ENCODE measurements at regions not wholly inside any gene's neighbourhood (a gene's known extent, or its start where the extent isn't known, plus 50 kb on each side); places are given as distances from the start of the nearest gene placed in this dataset.

DNA sequence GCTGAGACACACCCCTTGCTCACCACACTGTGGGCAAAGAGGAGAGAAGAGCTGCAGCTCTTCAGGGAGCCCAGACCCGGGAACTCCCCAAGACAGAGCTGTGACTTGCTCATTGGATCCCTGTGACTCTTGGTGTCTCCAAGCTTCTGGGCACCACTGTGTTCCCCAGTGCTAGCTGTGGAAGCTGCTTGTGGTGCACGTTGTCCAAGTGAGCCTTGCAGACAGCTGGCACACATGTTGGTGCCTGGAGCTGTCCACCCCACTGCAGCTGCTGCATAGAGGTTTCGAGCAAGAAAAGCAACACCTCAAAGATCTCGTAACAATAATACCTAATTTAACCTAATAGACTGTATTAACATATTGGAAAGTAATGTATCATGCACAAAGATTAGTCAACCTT is 1089.3 kb downstream of the PCDH18 start:
- DNase-seq (ENCODE audit: extremely low spot score) = no peak
- ChIA-PET POLR2A (no interaction called here), CTCF (no interaction called here)
- TF ChIP-seq, protein P1, sequence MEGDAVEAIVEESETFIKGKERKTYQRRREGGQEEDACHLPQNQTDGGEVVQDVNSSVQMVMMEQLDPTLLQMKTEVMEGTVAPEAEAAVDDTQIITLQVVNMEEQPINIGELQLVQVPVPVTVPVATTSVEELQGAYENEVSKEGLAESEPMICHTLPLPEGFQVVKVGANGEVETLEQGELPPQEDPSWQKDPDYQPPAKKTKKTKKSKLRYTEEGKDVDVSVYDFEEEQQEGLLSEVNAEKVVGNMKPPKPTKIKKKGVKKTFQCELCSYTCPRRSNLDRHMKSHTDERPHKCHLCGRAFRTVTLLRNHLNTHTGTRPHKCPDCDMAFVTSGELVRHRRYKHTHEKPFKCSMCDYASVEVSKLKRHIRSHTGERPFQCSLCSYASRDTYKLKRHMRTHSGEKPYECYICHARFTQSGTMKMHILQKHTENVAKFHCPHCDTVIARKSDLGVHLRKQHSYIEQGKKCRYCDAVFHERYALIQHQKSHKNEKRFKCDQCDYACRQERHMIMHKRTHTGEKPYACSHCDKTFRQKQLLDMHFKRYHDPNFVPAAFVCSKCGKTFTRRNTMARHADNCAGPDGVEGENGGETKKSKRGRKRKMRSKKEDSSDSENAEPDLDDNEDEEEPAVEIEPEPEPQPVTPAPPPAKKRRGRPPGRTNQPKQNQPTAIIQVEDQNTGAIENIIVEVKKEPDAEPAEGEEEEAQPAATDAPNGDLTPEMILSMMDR (IDR thresholded peaks at IDR 0.05; ENCODE audit: control extremely low read depth, extremely low read depth, low read depth, missing control alignments) = no peak

DNA sequence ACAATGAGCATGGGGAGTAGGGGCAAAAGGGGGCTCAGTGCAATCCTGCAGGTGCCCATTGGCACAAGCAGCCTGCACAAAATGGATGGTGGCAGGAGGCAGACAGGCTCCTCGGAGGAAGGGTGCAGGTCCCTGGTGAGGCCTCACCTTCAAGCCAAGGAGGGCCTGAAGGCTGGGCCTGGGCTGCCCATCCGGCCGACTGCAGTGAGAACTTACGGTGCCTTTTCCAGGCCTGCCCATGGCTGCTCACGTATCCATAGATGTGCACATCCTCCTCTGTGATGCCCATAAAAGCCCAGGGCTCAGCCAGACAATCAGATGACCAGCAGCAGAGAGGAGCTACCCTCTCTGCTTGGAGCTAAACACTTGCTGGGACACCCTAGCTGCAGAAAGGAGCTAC is 1089.8 kb downstream of the PCDH18 start:
- DNase-seq (ENCODE audit: extremely low spot score) = no peak
- POLR2A ChIA-PET = no interaction called here
- CTCF ChIA-PET = no interaction called here
- TF ChIP-seq, protein P1 (IDR thresholded peaks at IDR 0.05; ENCODE audit: control extremely low read depth, extremely low read depth, low read depth, missing control alignments) = no peak

DNA sequence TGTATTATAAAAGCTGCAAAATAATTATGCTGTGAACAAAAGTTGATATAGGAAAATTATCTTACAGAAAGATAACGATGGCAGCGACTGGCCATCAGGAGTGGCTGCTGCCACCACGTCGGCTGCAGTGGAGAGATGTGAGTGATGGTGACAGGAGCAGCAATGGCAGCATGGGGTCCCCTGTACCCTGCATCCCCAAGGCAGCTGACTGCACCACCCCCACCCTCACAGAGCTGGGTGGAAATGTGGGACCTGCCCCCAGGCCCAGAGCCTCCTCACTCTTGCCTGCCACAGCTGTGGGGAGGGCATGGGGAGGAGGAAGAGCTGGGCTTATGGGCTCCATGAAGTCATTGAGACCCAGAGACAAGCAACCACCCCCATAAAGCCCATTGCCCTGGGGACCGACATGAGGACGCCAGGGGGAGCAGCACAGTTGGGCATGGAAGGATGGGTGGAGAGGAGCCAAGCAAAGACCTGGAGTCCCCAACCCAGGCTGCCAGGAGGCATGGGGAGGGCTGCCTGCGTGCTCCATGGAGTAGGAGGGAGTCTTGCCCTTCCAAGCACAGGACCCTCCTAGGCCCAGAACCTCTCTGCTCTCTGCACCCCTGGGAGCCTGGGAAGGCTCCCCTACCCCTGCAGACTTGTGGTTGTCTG is 1090.5 kb downstream of the PCDH18 start:
- POLR2A ChIA-PET = no interaction called here
- DNase-seq (ENCODE audit: extremely low spot score) = no peak
- CTCF ChIA-PET = no interaction called here
- TF ChIP-seq, protein P1 (IDR thresholded peaks at IDR 0.05; ENCODE audit: control extremely low read depth, extremely low read depth, low read depth, missing control alignments) = no peak

DNA sequence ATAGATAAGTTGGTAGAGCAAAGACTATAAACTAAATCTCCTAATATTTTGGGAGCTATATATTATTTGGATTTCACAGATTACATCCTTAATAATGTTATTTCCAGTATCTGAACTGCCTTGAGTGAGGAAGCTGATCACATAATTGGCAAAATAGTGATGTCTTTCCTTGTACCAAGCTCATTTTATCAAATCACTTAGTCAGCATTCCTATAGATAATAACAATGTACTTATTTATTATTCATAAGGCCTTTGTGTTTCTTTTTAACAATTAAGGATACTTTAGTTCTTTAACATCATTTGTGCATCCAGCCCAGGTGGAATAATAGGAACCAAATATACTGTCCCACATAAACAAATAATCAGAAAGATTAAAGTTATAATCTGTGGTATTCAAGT is 1093.6 kb downstream of the PCDH18 start:
- CTCF ChIA-PET = no interaction called here
- POLR2A ChIA-PET = no interaction called here
- DNase-seq (ENCODE audit: extremely low spot score) = no peak
- TF ChIP-seq, protein P1 (IDR thresholded peaks at IDR 0.05; ENCODE audit: control extremely low read depth, extremely low read depth, low read depth, missing control alignments) = no peak

DNA sequence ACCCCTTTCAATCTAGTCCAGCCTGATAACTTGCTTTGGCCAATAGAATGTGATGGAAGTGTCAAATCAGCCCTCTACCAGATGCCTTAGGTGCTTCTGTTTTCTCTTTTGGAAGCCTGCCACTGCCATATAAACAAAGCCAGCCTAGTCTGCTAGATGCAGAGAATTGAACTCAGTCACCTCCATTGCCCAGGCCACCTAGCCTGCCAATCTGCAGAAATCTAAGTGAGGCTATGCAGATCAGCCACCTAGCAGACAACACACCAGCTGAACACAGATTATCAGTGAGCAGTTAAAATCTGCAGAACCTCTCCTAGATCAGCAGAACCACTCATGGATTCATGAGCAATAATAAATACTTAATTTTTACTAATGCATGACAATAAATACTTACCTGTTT is 1108.2 kb downstream of the PCDH18 start:
- POLR2A ChIA-PET = no interaction called here
- DNase-seq (ENCODE audit: extremely low spot score) = no peak
- CTCF ChIA-PET = no interaction called here
- TF ChIP-seq, protein P1 (IDR thresholded peaks at IDR 0.05; ENCODE audit: control extremely low read depth, extremely low read depth, low read depth, missing control alignments) = no peak

DNA sequence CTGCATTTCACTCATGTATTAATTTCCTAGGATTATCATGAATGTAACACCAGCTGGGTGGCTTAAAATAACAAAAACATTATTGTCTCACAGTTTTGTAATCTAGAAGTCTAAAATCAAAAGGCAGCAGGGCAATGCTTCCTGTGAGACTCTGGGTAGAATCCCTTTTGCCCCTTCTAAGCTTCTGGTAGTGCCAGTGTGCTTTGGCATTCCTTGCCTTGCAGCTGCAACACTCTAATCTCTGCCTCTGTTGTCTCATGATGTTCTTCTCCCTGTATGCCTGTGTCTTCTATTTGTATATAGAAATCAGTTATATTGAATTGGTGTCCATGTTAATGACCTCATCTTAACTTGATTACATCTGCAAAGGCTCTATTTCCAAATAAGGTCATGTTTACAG is 1117.3 kb downstream of the PCDH18 start:
- CTCF ChIA-PET = interaction anchor here (1.4 kb wide), 1 partner anchor 68 kb away, joined by 3 read pairs; no protein-coding TSS in a partner anchor
- TF ChIP-seq, protein P1 (IDR thresholded peaks at IDR 0.05; ENCODE audit: control extremely low read depth, extremely low read depth, low read depth, missing control alignments) = no peak
- no peak for DNase-seq (ENCODE audit: extremely low spot score)
- POLR2A ChIA-PET = no interaction called here

DNA sequence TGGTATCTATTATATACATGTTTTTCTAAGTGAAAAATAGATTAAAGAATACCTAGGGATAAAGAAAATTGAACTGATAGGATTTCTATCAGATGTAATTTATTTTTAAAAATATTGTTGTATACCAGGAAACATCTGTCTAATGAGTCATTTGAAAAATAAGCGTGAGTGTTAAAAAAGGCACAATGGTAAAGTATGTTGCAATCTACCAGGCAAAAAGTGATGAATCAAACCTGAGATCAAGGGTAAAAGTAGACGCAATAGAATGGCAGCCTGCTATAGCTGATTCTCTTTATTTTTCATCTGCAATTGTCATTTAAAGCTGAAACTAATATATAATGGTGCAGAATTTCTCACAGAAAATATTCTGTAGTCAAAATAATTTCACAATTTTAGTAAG is 1119.6 kb downstream of the PCDH18 start:
- ChIA-PET CTCF (no interaction called here), POLR2A (no interaction called here)
- DNase-seq (ENCODE audit: extremely low spot score) = no peak
- TF ChIP-seq, protein P1 (IDR thresholded peaks at IDR 0.05; ENCODE audit: control extremely low read depth, extremely low read depth, low read depth, missing control alignments) = no peak

Measured in GM10248 (cell line).